H1 (cell line): ENCODE measurements at regions not wholly inside any gene's neighbourhood (a gene's known extent, or its start where the extent isn't known, plus 50 kb on each side); places are given as distances from the start of the nearest gene placed in this dataset.

Source experiments
- CTCF ChIA-PET: fragments of 300-600 bp; sonication (Branson Sonifier 250); formaldehyde crosslinking; loops from one replicate; lab custom pipeline; 2021; ENCODE audit not compliant: partially characterized antibody; lab: Charles Lee
- POLR2A ChIA-PET: fragments of 300-600 bp; sonication (Branson Sonifier 250); formaldehyde crosslinking; loops from one replicate; lab custom pipeline; 2021; ENCODE audit warnings: inconsistent platforms; ENCODE audit not compliant: partially characterized antibody; lab: Charles Lee
- DNase-seq, 2 experiments: peaks; one replicate each; pipeline versions ENCODE4 v3.0.0 to v3.0.0-alpha.2; 2010 to 2022; ENCODE audit warnings: low spot score in 2 of 2, low read depth in 1 of 2, mixed read lengths in 1 of 2
- FAIRE-seq: peaks from 2 replicates; lab custom pipeline; 2011; peaks lifted over from hg19 to GRCh38; lab: Jason Lieb, UNC
- H2AFZ ChIP-seq: 2 replicates; pipeline ENCODE4 v1.8.1; 2012; ENCODE audit warnings: low read length, inconsistent platforms
- H2AK5ac ChIP-seq: 2 replicates; pipeline ENCODE4 v1.6.1; 2013; ENCODE audit warnings: low read depth, low read length
- H2BK120ac ChIP-seq: replicated peaks from 2 replicates; pipeline ENCODE3; 2013; ENCODE audit warnings: low read depth, low read length, inconsistent platforms
- H2BK12ac ChIP-seq: 2 replicates; pipeline ENCODE4 v1.6.1; 2013; ENCODE audit warnings: low read depth, low read length
- H2BK15ac ChIP-seq: 2 replicates; pipeline ENCODE4 v1.6.1; 2013; ENCODE audit warnings: low read length
- H2BK20ac ChIP-seq: 2 replicates; pipeline ENCODE4 v1.6.1; 2013; ENCODE audit warnings: low read length
- H2BK5ac ChIP-seq: 2 replicates; pipeline ENCODE4 v1.6.1; 2013; ENCODE audit warnings: low read depth, low read length
- H3K14ac ChIP-seq: 2 replicates; pipeline ENCODE4 v1.6.1; 2013; ENCODE audit warnings: inconsistent platforms; ENCODE audit not compliant: insufficient read length
- H3K18ac ChIP-seq: 2 replicates; pipeline ENCODE4 v1.6.1; 2013; ENCODE audit warnings: low read length; ENCODE audit errors: extremely low read depth
- H3K23ac ChIP-seq: 2 replicates; pipeline ENCODE4 v1.6.1; 2013; ENCODE audit warnings: inconsistent platforms; ENCODE audit not compliant: insufficient read length
- H3K23me2 ChIP-seq: 2 replicates; pipeline ENCODE4 v1.6.1; 2013; ENCODE audit warnings: low read depth, low read length
- H3K27ac ChIP-seq: 2 replicates; pipeline ENCODE4 v1.6.1; 2011; ENCODE audit warnings: low read depth, low read length, inconsistent platforms
- H3K27me3 ChIP-seq, 4 experiments: replicated peaks in 1 of 4; 1 replicate in 1 of 4; 2 replicates in 3 of 4; pipeline versions ENCODE4 v1.6.1 to v1.8.1; 2011 to 2013; ENCODE audit warnings: low read length in 3 of 4, mild to moderate bottlenecking in 3 of 4, inconsistent platforms in 2 of 4, mixed read lengths in 2 of 4, moderate library complexity in 1 of 4; ENCODE audit not compliant: control insufficient read depth in 3 of 4, insufficient read depth in 3 of 4; ENCODE audit errors: extremely low read depth in 1 of 4
- H3K36me3 ChIP-seq, 4 experiments: 2 replicates each; pipeline versions ENCODE4 v1.6.1 to v1.8.1; 2011 to 2013; ENCODE audit warnings: mild to moderate bottlenecking in 4 of 4, low read length in 3 of 4, moderate library complexity in 2 of 4, control low read depth in 1 of 4, inconsistent platforms in 1 of 4; ENCODE audit not compliant: insufficient read depth in 4 of 4, control insufficient read depth in 2 of 4
- H3K4ac ChIP-seq: replicated peaks from 2 replicates; pipeline ENCODE3; 2013; ENCODE audit warnings: low read length, low read depth, mixed read lengths, inconsistent platforms; ENCODE audit not compliant: insufficient read length
- H3K4me1 ChIP-seq, 4 experiments: replicated peaks in 1 of 4; 1 replicate in 1 of 4; 2 replicates in 3 of 4; pipeline versions ENCODE4 v1.6.1 to v1.8.1; 2011 to 2013; ENCODE audit warnings: low read length in 3 of 4, inconsistent platforms in 2 of 4, mixed read lengths in 1 of 4; ENCODE audit not compliant: insufficient read depth in 4 of 4, control insufficient read depth in 3 of 4
- H3K4me2 ChIP-seq, 2 experiments: 2 replicates each; pipeline versions ENCODE4 v1.6.1 to v1.8.1; 2011 to 2013; ENCODE audit warnings: low read depth in 2 of 2, low read length in 2 of 2, control low read depth in 1 of 2, inconsistent platforms in 1 of 2, mild to moderate bottlenecking in 1 of 2; ENCODE audit not compliant: insufficient read depth in 1 of 2
- H3K4me3 ChIP-seq, 4 experiments: fragments of 200-600, 300-600 bp in 1 of 4; sonication (generic), shearing (Covaris generic), sonication (Bioruptor Twin) in 1 of 4; 2 replicates each; pipeline versions ENCODE4 v1.5.1 to v1.8.1; 2011 to 2016; ENCODE audit warnings: low read length in 4 of 4, low read depth in 3 of 4, control low read depth in 2 of 4, inconsistent platforms in 2 of 4, mild to moderate bottlenecking in 2 of 4, mixed read lengths in 1 of 4, moderate library complexity in 1 of 4; ENCODE audit not compliant: insufficient read depth in 2 of 4; ENCODE audit errors: extremely low read depth in 1 of 4
- H3K56ac ChIP-seq: replicated peaks from 2 replicates; pipeline ENCODE3; 2013; ENCODE audit warnings: low read depth, mild to moderate bottlenecking, mixed read lengths, low read length, inconsistent platforms; ENCODE audit not compliant: insufficient read length
- H3K79me1 ChIP-seq: 2 replicates; pipeline ENCODE4 v1.6.1; 2013; ENCODE audit warnings: low read depth, low read length, control low read depth
- H3K79me2 ChIP-seq, 2 experiments: 2 replicates each; pipeline versions ENCODE4 v1.6.1 to v1.8.1; 2012 to 2013; ENCODE audit warnings: low read length in 2 of 2, mild to moderate bottlenecking in 2 of 2, inconsistent platforms in 1 of 2; ENCODE audit not compliant: insufficient read depth in 2 of 2, control insufficient read depth in 1 of 2
- H3K9ac ChIP-seq, 4 experiments: replicated peaks in 1 of 4; 1 replicate in 1 of 4; 2 replicates in 3 of 4; pipeline versions ENCODE4 v1.6.1 to v1.8.1; 2011 to 2013; ENCODE audit warnings: low read depth in 3 of 4, low read length in 3 of 4, control low read depth in 2 of 4, mild to moderate bottlenecking in 2 of 4, moderate library complexity in 2 of 4, inconsistent platforms in 1 of 4; ENCODE audit errors: extremely low read depth in 1 of 4
- H3K9me3 ChIP-seq, 2 experiments: 2 replicates each; pipeline versions ENCODE4 v1.6.1 to v1.8.1; 2012 to 2013; ENCODE audit warnings: mild to moderate bottlenecking in 2 of 2, moderate library complexity in 2 of 2, control low read depth in 1 of 2, inconsistent platforms in 1 of 2, low read depth in 1 of 2, low read length in 1 of 2, mixed read lengths in 1 of 2; ENCODE audit not compliant: insufficient read depth in 2 of 2
- H4K20me1 ChIP-seq, 2 experiments: replicated peaks in 1 of 2; 2 replicates each; pipeline versions ENCODE3 to v1.8.1; 2011 to 2013; ENCODE audit warnings: inconsistent platforms in 2 of 2, low read length in 2 of 2, mild to moderate bottlenecking in 1 of 2; ENCODE audit not compliant: insufficient read depth in 2 of 2, control insufficient read depth in 1 of 2
- H4K5ac ChIP-seq: 2 replicates; pipeline ENCODE4 v1.6.1; 2013; ENCODE audit warnings: low read length, low read depth, mixed read lengths, inconsistent platforms; ENCODE audit not compliant: insufficient read length
- H4K8ac ChIP-seq: 2 replicates; pipeline ENCODE4 v1.8.0; 2013; ENCODE audit warnings: mild to moderate bottlenecking, moderate library complexity, low read length, inconsistent platforms; ENCODE audit not compliant: insufficient read depth; ENCODE audit errors: extremely low read depth
- H4K91ac ChIP-seq: replicated peaks from 2 replicates; pipeline ENCODE3; 2013; ENCODE audit warnings: low read length, mixed read lengths, inconsistent platforms; ENCODE audit not compliant: insufficient read length
- BRCA1 ChIP-seq: IDR thresholded peaks from 2 replicates; pipeline ENCODE4 v1.6.1; 2012; ENCODE audit warnings: low read depth, low read length, improper control_type of control experiment
- CBX8 ChIP-seq: fragments of 300-800, 300-1000 bp; sonication (generic); IDR thresholded peaks from 2 replicates; pipeline ENCODE4 v1.7.1; 2016; ENCODE audit warnings: low read depth, low read length, borderline replicate concordance
- CHD1 ChIP-seq: IDR thresholded peaks from 2 replicates; pipeline ENCODE4 v1.6.1; 2012; ENCODE audit warnings: low read depth, low read length, improper control_type of control experiment
- E2F6 ChIP-seq: IDR thresholded peaks from 2 replicates; pipeline ENCODE4 v1.6.1; 2012; ENCODE audit warnings: inconsistent platforms
- EP300 ChIP-seq, 2 experiments: IDR thresholded peaks; 1 replicate in 1 of 2; 2 replicates in 1 of 2; pipeline ENCODE4 v1.6.1; 2011 to 2012; ENCODE audit warnings: low read depth in 2 of 2, low read length in 2 of 2, mild to moderate bottlenecking in 2 of 2, borderline replicate concordance in 1 of 2, inconsistent platforms in 1 of 2, moderate library complexity in 1 of 2
- MAFK ChIP-seq: IDR thresholded peaks from 2 replicates; pipeline ENCODE4 v1.6.1; 2012; ENCODE audit warnings: low read depth, mild to moderate bottlenecking, improper control_type of control experiment, low read length
- NRF1 ChIP-seq: IDR thresholded peaks from 2 replicates; pipeline ENCODE4 v1.6.1; 2011; ENCODE audit warnings: mild to moderate bottlenecking, low read depth, low read length, improper control_type of control experiment
- PHF8 ChIP-seq: fragments of 200-600 bp; sonication (generic); conservative IDR thresholded peaks from 2 replicates; pipeline ENCODE4 v1.7.1; 2012; ENCODE audit warnings: low read depth, mild to moderate bottlenecking, inconsistent platforms, low read length, moderate library complexity
- RFX5 ChIP-seq: IDR thresholded peaks from 2 replicates; pipeline ENCODE4 v1.6.1; 2011; ENCODE audit warnings: low read depth, low read length, improper control_type of control experiment, borderline replicate concordance
- RXRA ChIP-seq: IDR thresholded peaks from 2 replicates; pipeline ENCODE4 v1.6.1; 2011; ENCODE audit warnings: low read depth, mild to moderate bottlenecking, low read length, moderate library complexity; ENCODE audit not compliant: insufficient read depth
- SIN3A ChIP-seq, 2 experiments: IDR thresholded peaks in 1 of 2; conservative IDR thresholded peaks in 1 of 2; 2 replicates each; pipeline ENCODE4 v1.6.1; 2011 to 2012; ENCODE audit warnings: low read length in 2 of 2, improper control_type of control experiment in 1 of 2, low read depth in 1 of 2, mild to moderate bottlenecking in 1 of 2
- TBP ChIP-seq: IDR thresholded peaks from 2 replicates; pipeline ENCODE4 v1.6.1; 2011; ENCODE audit warnings: low read depth, low read length, improper control_type of control experiment
- WGBS, 2 experiments: shearing (Covaris generic) in 1 of 2; methylation state at CpG; one replicate each; pipeline versions ENCODE4 v1.1.6 to v1.1.7; 2013 to 2015; ENCODE audit warnings: low lambda C conversion rate in 2 of 2, mixed read lengths in 2 of 2, inconsistent platforms in 1 of 2, low coverage in 1 of 2, missing lambda C conversion rate in 1 of 2; ENCODE audit not compliant: insufficient replicate concordance in 2 of 2, insufficient coverage in 1 of 2, insufficient read length in 1 of 2; ENCODE audit errors: extremely low coverage in 1 of 2, missing lambda C conversion rate in 1 of 2; 5-methylcytosine and 5-hydroxymethylcytosine counted together

DNA sequence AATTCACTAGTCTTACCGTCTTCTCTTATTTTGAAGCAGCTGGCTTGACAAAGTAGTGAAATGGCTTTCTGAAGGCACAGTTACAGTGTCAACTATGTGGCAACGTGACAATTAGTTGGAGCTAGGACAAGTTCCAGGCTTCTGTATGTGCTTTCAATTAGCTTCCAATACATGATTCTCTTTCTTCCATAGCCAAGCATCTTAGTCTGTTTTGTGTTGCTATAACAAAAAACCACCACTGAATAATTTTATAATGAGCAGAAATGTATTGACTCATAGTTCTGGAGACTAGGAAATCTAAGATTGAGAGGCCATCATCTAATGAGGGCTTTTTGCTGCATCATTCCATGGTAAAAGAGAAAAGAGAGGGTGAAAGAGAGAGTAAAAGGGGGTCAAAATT lies 365.1 kb upstream of the PLSCR5 start:
- TF ChIP-seq NRF1: no peak
- TF ChIP-seq SIN3A (conservative IDR thresholded peaks at IDR 0.05 in 1 of 2, IDR thresholded peaks at IDR 0.05 in 1 of 2; ENCODE audit: low read depth in 1 of 2, low read length in 2 of 2): no peak
- no peak for TF ChIP-seq EP300 (IDR thresholded peaks at IDR 0.05; ENCODE audit: borderline replicate concordance in 1 of 2, low read depth in 2 of 2, low read length in 2 of 2)
- TF ChIP-seq TBP: no peak
- no peak for TF ChIP-seq MAFK
- TF ChIP-seq RXRA: no peak
- no peak for TF ChIP-seq BRCA1
- TF ChIP-seq CBX8: no peak
- no peak for TF ChIP-seq PHF8
- no peak for TF ChIP-seq CHD1
- TF ChIP-seq RFX5: no peak
- TF ChIP-seq E2F6: no peak
- no peak overlapping the region for H3K56ac ChIP-seq
- H2BK5ac ChIP-seq: no peak overlapping the region
- FAIRE-seq (no peak), DNase-seq (no peak)
- H3K79me1 ChIP-seq: no peaks in the 10 kb centered on the region
- H3K14ac ChIP-seq: no peak overlapping the region
- no peak overlapping the region for H4K91ac ChIP-seq
- no peak overlapping the region for H2BK120ac ChIP-seq
- H3K23ac ChIP-seq: no peak overlapping the region
- H4K5ac ChIP-seq: no peak overlapping the region
- H3K4me2 ChIP-seq: no peak overlapping the region
- H3K27ac ChIP-seq: no peak overlapping the region
- no peak overlapping the region for H4K8ac ChIP-seq
- no peak overlapping the region for H2AFZ ChIP-seq
- POLR2A ChIA-PET: no interaction called here
- H3K4me1 ChIP-seq: no peaks in the 10 kb centered on the region
- H3K36me3 ChIP-seq: no peaks in the 10 kb centered on the region
- H2BK20ac ChIP-seq: no peak overlapping the region
- no peaks in the 10 kb centered on the region for H3K23me2 ChIP-seq
- H2AK5ac ChIP-seq: no peak overlapping the region
- CTCF ChIA-PET: no interaction called here
- WGBS, 2 experiments: 91% methylated on average over 2 of the region's 2 CpGs; no CpG with 5 or more reads in 1 of the 2 experiments
- no peaks in the 10 kb centered on the region for H3K27me3 ChIP-seq
- H3K9me3 ChIP-seq: no peaks in the 10 kb centered on the region
- H2BK12ac ChIP-seq: no peak overlapping the region
- H3K79me2 ChIP-seq: no peaks in the 10 kb centered on the region
- H3K4ac ChIP-seq: no peak overlapping the region
- no peak overlapping the region for H3K4me3 ChIP-seq
- H3K18ac ChIP-seq: no peak overlapping the region
- no peak overlapping the region for H3K9ac ChIP-seq
- no peak overlapping the region for H2BK15ac ChIP-seq
- H4K20me1 ChIP-seq: no peaks in the 10 kb centered on the region
